Gastroesophageal sphincter (tissue), 4 donors: ENCODE measurements at regions not wholly inside any gene's neighbourhood (a gene's known extent, or its start where the extent isn't known, plus 50 kb on each side); places are given as distances from the start of the nearest gene placed in this dataset.

Experiments used
- ATAC-seq: fragments of 150-250 bp; one replicate; pipeline ENCODE4 v1.9.1; 2016; ENCODE audit warnings: mild to moderate bottlenecking, moderate library complexity
- H3K27ac ChIP-seq, 4 donors: fragments of 200-600 bp; sonication (generic) in 3 of 4; 1 replicate in 3 of 4; 2 replicates in 1 of 4; pipeline ENCODE4 v1.5.1; 2016 to 2019
- H3K27me3 ChIP-seq: fragments of 200-600 bp; sonication (generic); one replicate; pipeline ENCODE4 v1.5.1; 2019
- H3K36me3 ChIP-seq, 2 donors: fragments of 200-600 bp; sonication (generic); one replicate each; pipeline ENCODE4 v1.5.1; 2019; ENCODE audit warnings: control low read depth in 1 of 2
- H3K4me1 ChIP-seq, 3 donors: fragments of 200-600 bp; sonication (generic); 1 replicate in 2 of 3; 2 replicates in 1 of 3; pipeline ENCODE4 v1.5.1; 2016 to 2019; ENCODE audit warnings: control low read depth in 2 of 3
- H3K4me3 ChIP-seq, 2 donors: fragments of 200-600 bp; sonication (generic); one replicate each; pipeline ENCODE4 v1.5.1; 2019; ENCODE audit warnings: mild to moderate bottlenecking in 1 of 2, moderate library complexity in 1 of 2
- H3K9me3 ChIP-seq, 3 donors: fragments of 200-600 bp; sonication (generic); one replicate each; pipeline ENCODE4 v1.5.1; 2017 to 2019; ENCODE audit warnings: control low read depth in 2 of 3
- EP300 ChIP-seq: sonication (generic); formaldehyde crosslinking; IDR thresholded peaks from one replicate; pipeline ENCODE4 v1.6.1; 2017; ENCODE audit warnings: antibody characterized with exemption, mild to moderate bottlenecking
- POLR2A ChIP-seq, 2 donors: fragments of 450-650 bp; IDR thresholded peaks; one replicate each; pipeline ENCODE4 v1.6.1; 2017; ENCODE audit warnings: antibody characterized with exemption in 2 of 2, mild to moderate bottlenecking in 2 of 2, moderate library complexity in 1 of 2
- POLR2AphosphoS5 ChIP-seq: sonication (generic); formaldehyde crosslinking; IDR thresholded peaks from one replicate; pipeline ENCODE4 v1.6.1; 2017; ENCODE audit warnings: antibody characterized with exemption
- WGBS, 2 donors: methylation state at CpG; one replicate each; pipeline ENCODE4 v1.1.5; 2018; ENCODE audit warnings: low coverage in 1 of 2; 5-methylcytosine and 5-hydroxymethylcytosine counted together
- TF ChIP-seq, protein P1 (sequence below), 4 experiments: fragments of 200-600 bp in 2 of 4; fragments of 450-650 bp in 2 of 4; sonication (generic) in 1 of 4; IDR thresholded peaks; one replicate each; pipeline ENCODE4 v1.5.1; 2017 to 2019; ENCODE audit warnings: antibody characterized with exemption in 4 of 4, mild to moderate bottlenecking in 2 of 4, moderate library complexity in 2 of 4

DNA sequence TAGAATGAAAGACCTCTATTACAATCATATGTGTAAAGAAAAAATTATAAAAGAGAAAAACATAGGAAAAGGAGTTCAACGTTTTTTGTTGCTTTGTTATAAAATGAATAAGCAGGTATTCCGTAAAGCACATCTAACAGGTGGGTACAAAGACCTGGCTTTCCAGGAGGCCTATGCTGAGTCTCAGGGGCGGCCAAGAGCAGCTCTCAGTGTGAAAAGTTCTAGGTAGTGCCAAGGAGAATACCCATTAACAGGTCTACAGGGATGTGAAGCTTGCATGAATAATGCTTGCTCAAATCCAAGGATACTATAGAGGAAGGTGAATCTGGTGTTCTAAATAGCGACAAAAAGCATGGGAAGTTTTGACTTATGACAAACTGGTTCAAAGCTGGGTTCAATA is 944.4 kb downstream of the PDHA2 start:
- 76 to 88% methylated on average over 4 of the region's 4 CpGs for WGBS, 2 donors
- H3K9me3 ChIP-seq: no peaks in the 10 kb centered on the region
- ATAC-seq: no peak

DNA sequence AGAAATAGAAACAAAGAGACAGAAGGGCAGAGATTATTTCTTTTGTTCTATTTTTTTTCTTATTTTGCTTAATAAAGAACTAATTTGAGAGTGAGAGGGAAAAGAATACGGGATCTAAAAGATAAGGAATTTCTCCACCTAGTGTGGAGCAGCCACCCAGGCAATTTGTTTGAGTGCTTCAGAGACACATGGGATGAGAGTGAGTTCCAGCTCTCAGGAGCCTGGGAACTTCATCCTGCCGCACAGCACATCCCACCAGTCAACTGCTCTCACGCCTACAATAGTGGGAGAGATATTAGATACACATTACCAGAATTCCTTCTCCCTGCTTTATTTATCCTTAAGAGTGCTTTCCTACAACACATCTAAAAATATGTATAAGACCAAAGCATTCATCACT is 946.4 kb downstream of the PDHA2 start:
- no peak for ATAC-seq
- Histone ChIP-seq H3K27ac (no peak overlapping the region), H3K9me3 (no peaks in the 10 kb centered on the region), H3K4me1 (no peaks in the 10 kb centered on the region), H3K36me3 (no peaks in the 10 kb centered on the region), H3K27me3 (no peaks in the 10 kb centered on the region), H3K4me3 (no peak overlapping the region)
- 56 to 76% methylated on average over 3 of the region's 3 CpGs for WGBS, 2 donors
- no peak for TF ChIP-seq POLR2A (IDR thresholded peaks at IDR 0.05)
- TF ChIP-seq EP300: no peak
- no peak for TF ChIP-seq POLR2AphosphoS5
- TF ChIP-seq, protein P1, sequence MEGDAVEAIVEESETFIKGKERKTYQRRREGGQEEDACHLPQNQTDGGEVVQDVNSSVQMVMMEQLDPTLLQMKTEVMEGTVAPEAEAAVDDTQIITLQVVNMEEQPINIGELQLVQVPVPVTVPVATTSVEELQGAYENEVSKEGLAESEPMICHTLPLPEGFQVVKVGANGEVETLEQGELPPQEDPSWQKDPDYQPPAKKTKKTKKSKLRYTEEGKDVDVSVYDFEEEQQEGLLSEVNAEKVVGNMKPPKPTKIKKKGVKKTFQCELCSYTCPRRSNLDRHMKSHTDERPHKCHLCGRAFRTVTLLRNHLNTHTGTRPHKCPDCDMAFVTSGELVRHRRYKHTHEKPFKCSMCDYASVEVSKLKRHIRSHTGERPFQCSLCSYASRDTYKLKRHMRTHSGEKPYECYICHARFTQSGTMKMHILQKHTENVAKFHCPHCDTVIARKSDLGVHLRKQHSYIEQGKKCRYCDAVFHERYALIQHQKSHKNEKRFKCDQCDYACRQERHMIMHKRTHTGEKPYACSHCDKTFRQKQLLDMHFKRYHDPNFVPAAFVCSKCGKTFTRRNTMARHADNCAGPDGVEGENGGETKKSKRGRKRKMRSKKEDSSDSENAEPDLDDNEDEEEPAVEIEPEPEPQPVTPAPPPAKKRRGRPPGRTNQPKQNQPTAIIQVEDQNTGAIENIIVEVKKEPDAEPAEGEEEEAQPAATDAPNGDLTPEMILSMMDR (IDR thresholded peaks at IDR 0.05): no peak

More for the DNA sequence above, 944.4 kb downstream of the PDHA2 start:
- no peak overlapping the region for H3K4me3 ChIP-seq
- H3K27me3 ChIP-seq: no peaks in the 10 kb centered on the region
- no peaks in the 10 kb centered on the region for H3K4me1 ChIP-seq
- TF ChIP-seq POLR2A (IDR thresholded peaks at IDR 0.05) (no peak), POLR2AphosphoS5 (no peak), EP300 (no peak)
- TF ChIP-seq, protein P1 (IDR thresholded peaks at IDR 0.05): no peak
- H3K27ac ChIP-seq: no peak overlapping the region
- no peaks in the 10 kb centered on the region for H3K36me3 ChIP-seq

DNA sequence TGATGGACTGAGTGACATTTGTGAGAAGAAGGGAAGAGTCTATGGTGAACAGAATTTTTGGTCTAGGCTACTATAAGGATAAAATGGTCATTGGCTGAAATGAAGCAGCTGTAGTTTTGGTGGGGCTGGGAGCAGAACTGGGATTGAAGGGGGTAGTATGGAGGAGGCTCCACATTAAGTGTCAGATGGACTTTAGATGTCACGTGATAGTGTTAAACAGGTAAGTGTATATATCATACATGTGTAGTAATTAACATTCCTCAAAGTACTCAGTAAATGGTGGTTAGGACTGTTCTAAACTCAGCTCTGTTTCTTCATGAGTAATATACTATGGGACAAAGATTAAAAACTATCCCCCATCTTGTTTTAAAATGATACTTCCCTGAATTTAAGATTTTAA is 947.9 kb downstream of the PDHA2 start:
- no peak for ATAC-seq
- 79 to 89% methylated on average over 1 of the region's 1 CpG for WGBS, 2 donors

DNA sequence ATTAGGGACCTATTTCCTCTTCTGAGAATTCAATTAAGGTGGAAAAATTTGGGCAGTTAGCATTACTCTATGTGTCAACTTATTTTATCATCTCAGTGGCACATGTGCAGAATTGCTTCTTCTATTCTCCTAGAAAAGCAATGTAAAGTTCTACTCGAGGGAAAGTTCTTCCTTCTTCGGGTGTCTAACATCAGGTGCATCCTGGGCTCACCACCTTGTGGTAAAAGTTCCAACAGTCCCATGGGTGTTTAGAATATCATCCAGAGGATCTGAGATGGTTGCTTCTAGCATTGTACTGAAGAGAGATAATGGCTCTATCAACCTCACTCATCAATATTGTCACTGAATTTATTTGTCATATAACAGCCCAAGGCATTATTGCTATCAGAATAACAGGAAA is 969.7 kb downstream of the PDHA2 start:
- Histone ChIP-seq H3K36me3 (no peaks in the 10 kb centered on the region), H3K27ac (no peak overlapping the region), H3K4me3 (no peak overlapping the region), H3K27me3 (no peaks in the 10 kb centered on the region), H3K9me3 (no peaks in the 10 kb centered on the region), H3K4me1 (no peaks in the 10 kb centered on the region)
- WGBS, 2 donors: 68 to 88% methylated on average over 2 of the region's 2 CpGs
- TF ChIP-seq EP300 (no peak), POLR2AphosphoS5 (no peak), POLR2A (IDR thresholded peaks at IDR 0.05) (no peak)
- TF ChIP-seq, protein P1 (IDR thresholded peaks at IDR 0.05): no peak
- no peak for ATAC-seq

More for the DNA sequence above, 947.9 kb downstream of the PDHA2 start:
- Histone ChIP-seq H3K27me3 (no peaks in the 10 kb centered on the region), H3K36me3 (no peaks in the 10 kb centered on the region), H3K27ac (no peak overlapping the region), H3K9me3 (no peaks in the 10 kb centered on the region), H3K4me1 (no peaks in the 10 kb centered on the region), H3K4me3 (no peak overlapping the region)
- TF ChIP-seq EP300: no peak

DNA sequence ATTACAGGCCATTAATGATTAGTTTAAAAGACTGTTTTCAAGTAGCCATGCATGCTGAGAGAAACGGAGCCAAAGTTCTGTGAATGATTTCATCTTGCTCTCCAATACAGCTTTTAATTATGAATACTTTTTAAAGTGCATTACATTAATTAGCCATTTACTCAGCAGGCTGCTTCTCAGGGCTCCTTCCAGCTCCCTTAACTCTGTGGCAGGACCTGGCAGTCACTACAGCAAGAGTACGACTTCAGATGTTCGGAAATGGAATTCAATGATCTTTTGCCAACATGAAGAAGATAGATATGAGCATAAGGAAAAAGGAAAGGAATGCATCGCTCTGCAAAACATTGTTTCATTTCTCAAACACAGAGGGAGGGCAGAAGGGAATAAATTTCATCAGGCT is 987.2 kb downstream of the PDHA2 start:
- ATAC-seq: no peak
- no peaks in the 10 kb centered on the region for H3K36me3 ChIP-seq

DNA sequence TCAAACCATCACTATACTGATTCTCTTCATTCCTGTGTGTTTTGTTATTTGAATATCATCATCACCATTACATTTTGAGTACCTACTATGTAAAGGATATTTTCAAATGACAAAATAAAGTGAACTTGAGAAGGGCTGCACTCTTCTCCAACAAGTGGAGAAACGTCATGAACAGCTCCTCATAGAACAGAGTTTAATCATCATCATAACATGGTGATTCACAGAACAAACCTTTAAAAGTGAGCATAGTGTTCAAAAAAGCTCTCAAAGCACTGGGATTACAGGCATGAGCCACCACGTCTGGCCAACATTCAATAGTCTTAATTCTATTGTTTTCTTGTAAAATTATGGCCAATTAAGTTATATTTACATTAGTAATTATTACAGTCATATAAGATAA is 993.9 kb downstream of the PDHA2 start:
- no peaks in the 10 kb centered on the region for H3K36me3 ChIP-seq
- no peak overlapping the region for H3K27ac ChIP-seq
- H3K9me3 ChIP-seq: no peaks in the 10 kb centered on the region
- no peak for ATAC-seq
- TF ChIP-seq POLR2AphosphoS5 (no peak), EP300 (no peak), POLR2A (IDR thresholded peaks at IDR 0.05) (no peak)
- TF ChIP-seq, protein P1 (IDR thresholded peaks at IDR 0.05): no peak
- H3K4me3 ChIP-seq: no peak overlapping the region
- no peaks in the 10 kb centered on the region for H3K27me3 ChIP-seq
- H3K4me1 ChIP-seq: no peaks in the 10 kb centered on the region
- WGBS, 2 donors: 44 to 72% methylated on average over 2 of the region's 2 CpGs

More for the DNA sequence above, 987.2 kb downstream of the PDHA2 start:
- no peak for TF ChIP-seq POLR2AphosphoS5
- TF ChIP-seq POLR2A (IDR thresholded peaks at IDR 0.05): no peak
- Histone ChIP-seq H3K27ac (no peak overlapping the region), H3K9me3 (no peaks in the 10 kb centered on the region), H3K27me3 (no peaks in the 10 kb centered on the region), H3K4me1 (peaks cover 0 to 8% (median 0%) of the 10 kb centered on the region in 3 donors), H3K4me3 (no peak overlapping the region)
- WGBS, 2 donors: 10 to 14% methylated on average over 4 of the region's 4 CpGs
